HCT116 (cell line): ENCODE measurements at regions not wholly inside any gene's neighbourhood (a gene's known extent, or its start where the extent isn't known, plus 50 kb on each side); places are given as distances from the start of the nearest gene placed in this dataset.
"Not testable (repeated sequence)": the region's sequence is repeated elsewhere in the genome, so short reads cannot be mapped to it uniquely, and the experiment has no call there.

Experiments used
- ATF3 ChIP-seq: IDR thresholded peaks from 2 replicates; pipeline ENCODE4 v1.6.1; 2012
- CBX3 ChIP-seq: IDR thresholded peaks from 2 replicates; pipeline ENCODE4 v1.6.1; 2012; ENCODE audit warnings: low read depth
- CEBPB ChIP-seq: IDR thresholded peaks from 2 replicates; pipeline ENCODE4 v1.6.1; 2012; ENCODE audit warnings: low read depth
- EGR1 ChIP-seq: IDR thresholded peaks from 2 replicates; pipeline ENCODE4 v1.6.1; 2012; ENCODE audit warnings: low read depth
- EZH2 ChIP-seq: fragments of 200-600 bp; sonication (generic); IDR thresholded peaks from 2 replicates; pipeline ENCODE4 v1.6.1; 2017; ENCODE audit warnings: antibody characterized with exemption, mixed run types
- MAX ChIP-seq: IDR thresholded peaks from 2 replicates; pipeline ENCODE4 v1.6.1; 2012
- POLR2A ChIP-seq: IDR thresholded peaks from 2 replicates; pipeline ENCODE4 v1.7.0; 2011; ENCODE audit warnings: borderline replicate concordance; ENCODE audit not compliant: insufficient read depth, insufficient read length; ENCODE audit errors: extremely low read depth
- POLR2AphosphoS5 ChIP-seq: IDR thresholded peaks from 2 replicates; pipeline ENCODE4 v1.6.1; 2011; ENCODE audit warnings: mild to moderate bottlenecking, low read depth, low read length, moderate library complexity
- RAD21 ChIP-seq: IDR thresholded peaks from 2 replicates; pipeline ENCODE4 v1.6.1; 2012; ENCODE audit warnings: low read depth, mild to moderate bottlenecking
- REST ChIP-seq: IDR thresholded peaks from 2 replicates; pipeline ENCODE4 v1.6.1; 2012; ENCODE audit warnings: low read depth
- SIN3A ChIP-seq: IDR thresholded peaks from 2 replicates; pipeline ENCODE4 v1.6.1; 2012; ENCODE audit warnings: low read depth
- TCF7L2 ChIP-seq: IDR thresholded peaks from 2 replicates; pipeline ENCODE4 v1.7.0; 2011; ENCODE audit warnings: borderline replicate concordance, inconsistent platforms; ENCODE audit not compliant: insufficient read depth, insufficient read length; ENCODE audit errors: extremely low read depth
- TF ChIP-seq, protein P1 (sequence below), 3 experiments: fragments of 200-600 bp in 1 of 3; sonication (generic) in 1 of 3; IDR thresholded peaks in 2 of 3; conservative IDR thresholded peaks in 1 of 3; 2 replicates each; pipeline ENCODE4 v1.5.1; 2012 to 2017; ENCODE audit warnings: low read depth in 2 of 3, low read length in 2 of 3, antibody characterized with exemption in 1 of 3, borderline replicate concordance in 1 of 3, control low read depth in 1 of 3, mild to moderate bottlenecking in 1 of 3, mixed read lengths in 1 of 3, mixed run types in 1 of 3, moderate library complexity in 1 of 3; ENCODE audit not compliant: insufficient read depth in 1 of 3

DNA sequence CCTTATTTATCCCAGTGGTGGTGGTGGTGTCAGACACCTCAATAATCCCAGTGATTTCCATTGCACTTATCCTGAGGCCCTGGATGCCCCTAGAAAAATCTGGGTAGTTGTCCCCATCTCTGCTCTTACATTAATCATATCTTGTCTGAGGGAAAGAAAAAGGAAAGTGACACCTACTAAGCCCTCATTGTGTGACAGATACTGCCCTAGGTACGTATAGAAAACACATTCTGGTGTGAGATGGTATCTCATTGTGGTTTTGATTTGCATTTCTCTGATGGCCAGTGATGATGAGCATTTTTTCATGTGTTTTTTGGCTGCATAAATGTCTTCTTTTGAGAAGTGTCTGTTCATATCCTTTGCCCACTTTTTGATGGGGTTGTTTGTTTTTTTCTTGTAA lies 162.6 kb upstream of the JADE1 start:
- not testable (repeated sequence) for TF ChIP-seq POLR2AphosphoS5, RAD21, POLR2A, EZH2, SIN3A, REST, MAX, CBX3, TCF7L2, EGR1, ATF3, CEBPB
- TF ChIP-seq, protein P1, sequence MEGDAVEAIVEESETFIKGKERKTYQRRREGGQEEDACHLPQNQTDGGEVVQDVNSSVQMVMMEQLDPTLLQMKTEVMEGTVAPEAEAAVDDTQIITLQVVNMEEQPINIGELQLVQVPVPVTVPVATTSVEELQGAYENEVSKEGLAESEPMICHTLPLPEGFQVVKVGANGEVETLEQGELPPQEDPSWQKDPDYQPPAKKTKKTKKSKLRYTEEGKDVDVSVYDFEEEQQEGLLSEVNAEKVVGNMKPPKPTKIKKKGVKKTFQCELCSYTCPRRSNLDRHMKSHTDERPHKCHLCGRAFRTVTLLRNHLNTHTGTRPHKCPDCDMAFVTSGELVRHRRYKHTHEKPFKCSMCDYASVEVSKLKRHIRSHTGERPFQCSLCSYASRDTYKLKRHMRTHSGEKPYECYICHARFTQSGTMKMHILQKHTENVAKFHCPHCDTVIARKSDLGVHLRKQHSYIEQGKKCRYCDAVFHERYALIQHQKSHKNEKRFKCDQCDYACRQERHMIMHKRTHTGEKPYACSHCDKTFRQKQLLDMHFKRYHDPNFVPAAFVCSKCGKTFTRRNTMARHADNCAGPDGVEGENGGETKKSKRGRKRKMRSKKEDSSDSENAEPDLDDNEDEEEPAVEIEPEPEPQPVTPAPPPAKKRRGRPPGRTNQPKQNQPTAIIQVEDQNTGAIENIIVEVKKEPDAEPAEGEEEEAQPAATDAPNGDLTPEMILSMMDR (IDR thresholded peaks at IDR 0.05 in 2 of 3, conservative IDR thresholded peaks at IDR 0.05 in 1 of 3; ENCODE audit: borderline replicate concordance in 1 of 3, insufficient read depth in 1 of 3, low read depth in 2 of 3, low read length in 2 of 3), result not testable (repeated sequence)
